Fibroblast of lung (primary cell): ENCODE measurements at regions not wholly inside any gene's neighbourhood (a gene's known extent, or its start where the extent isn't known, plus 50 kb on each side); places are given as distances from the start of the nearest gene placed in this dataset.

ENCODE experiments used
- EZH2 ChIP-seq: IDR thresholded peaks from 2 replicates; pipeline ENCODE4 v1.5.1; 2012; ENCODE audit warnings: low read length, control low read depth, mild to moderate bottlenecking; ENCODE audit errors: missing control alignments
- TF ChIP-seq, protein P1 (sequence below), 2 donors: IDR thresholded peaks in 1 of 2; conservative IDR thresholded peaks in 1 of 2; 1 replicate in 1 of 2; 2 replicates in 1 of 2; pipeline ENCODE4 v1.5.1; 2011 to 2012; ENCODE audit warnings: low read length in 2 of 2, control low read depth in 1 of 2, inconsistent platforms in 1 of 2, low read depth in 1 of 2, mild to moderate bottlenecking in 1 of 2

DNA sequence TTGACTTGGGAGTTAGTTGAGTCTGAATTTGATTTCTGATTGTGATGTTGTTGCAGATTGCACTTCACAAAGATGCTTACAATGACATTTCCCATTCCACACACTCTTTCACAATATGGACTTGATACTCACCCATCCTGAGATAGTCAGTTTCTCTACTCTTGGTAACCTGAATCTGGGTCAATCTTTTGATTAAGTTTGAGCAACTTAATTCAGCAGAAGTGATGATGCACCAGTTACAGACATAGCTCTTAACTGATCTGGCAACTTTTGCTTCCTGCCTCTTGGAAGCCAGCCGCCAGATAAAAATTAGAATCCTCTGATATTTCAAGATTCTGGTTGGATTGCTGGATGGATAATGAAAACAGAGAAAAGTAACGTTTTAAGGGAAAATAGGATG, 79.7 kb upstream of the OSMR start:
- TF ChIP-seq, protein P1, sequence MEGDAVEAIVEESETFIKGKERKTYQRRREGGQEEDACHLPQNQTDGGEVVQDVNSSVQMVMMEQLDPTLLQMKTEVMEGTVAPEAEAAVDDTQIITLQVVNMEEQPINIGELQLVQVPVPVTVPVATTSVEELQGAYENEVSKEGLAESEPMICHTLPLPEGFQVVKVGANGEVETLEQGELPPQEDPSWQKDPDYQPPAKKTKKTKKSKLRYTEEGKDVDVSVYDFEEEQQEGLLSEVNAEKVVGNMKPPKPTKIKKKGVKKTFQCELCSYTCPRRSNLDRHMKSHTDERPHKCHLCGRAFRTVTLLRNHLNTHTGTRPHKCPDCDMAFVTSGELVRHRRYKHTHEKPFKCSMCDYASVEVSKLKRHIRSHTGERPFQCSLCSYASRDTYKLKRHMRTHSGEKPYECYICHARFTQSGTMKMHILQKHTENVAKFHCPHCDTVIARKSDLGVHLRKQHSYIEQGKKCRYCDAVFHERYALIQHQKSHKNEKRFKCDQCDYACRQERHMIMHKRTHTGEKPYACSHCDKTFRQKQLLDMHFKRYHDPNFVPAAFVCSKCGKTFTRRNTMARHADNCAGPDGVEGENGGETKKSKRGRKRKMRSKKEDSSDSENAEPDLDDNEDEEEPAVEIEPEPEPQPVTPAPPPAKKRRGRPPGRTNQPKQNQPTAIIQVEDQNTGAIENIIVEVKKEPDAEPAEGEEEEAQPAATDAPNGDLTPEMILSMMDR (conservative IDR thresholded peaks at IDR 0.05 in 1 of 2, IDR thresholded peaks at IDR 0.05 in 1 of 2; ENCODE audit: low read depth in 1 of 2, low read length in 2 of 2): no peak
- no peak for TF ChIP-seq EZH2
